Chondrocyte (in vitro differentiated cells): ENCODE measurements at regions not wholly inside any gene's neighbourhood (a gene's known extent, or its start where the extent isn't known, plus 50 kb on each side); places are given as distances from the start of the nearest gene placed in this dataset.

Source experiments
- DNase-seq: peaks from one replicate; pipeline ENCODE4 v3.0.0; 2021; ENCODE audit warnings: mixed read lengths, low spot score
- H3K27ac Mint-ChIP-seq: one replicate; pipeline ENCODE4 v1.8.0; 2021; ENCODE audit warnings: mild to moderate bottlenecking, moderate library complexity, mixed read lengths; ENCODE audit not compliant: unreplicated experiment
- H3K27me3 Mint-ChIP-seq: 2 replicates; pipeline ENCODE4 v1.8.0; 2021; ENCODE audit warnings: low read depth, mixed read lengths
- H3K36me3 Mint-ChIP-seq: 2 replicates; pipeline ENCODE4 v1.8.0; 2021; ENCODE audit warnings: low read depth, mixed read lengths
- H3K4me1 Mint-ChIP-seq: 2 replicates; pipeline ENCODE4 v1.8.0; 2021; ENCODE audit warnings: low read depth, mild to moderate bottlenecking, mixed read lengths
- H3K4me3 Mint-ChIP-seq: one replicate; pipeline ENCODE4 v1.8.0; 2021; ENCODE audit warnings: mild to moderate bottlenecking, moderate library complexity, mixed read lengths; ENCODE audit not compliant: unreplicated experiment
- H3K9me3 Mint-ChIP-seq: 2 replicates; pipeline ENCODE4 v1.8.0; 2021; ENCODE audit warnings: low read depth, mixed read lengths
- CTCF ChIP-seq: fragments of 200-600 bp; sonication (generic); IDR thresholded peaks from 2 replicates; pipeline ENCODE4 v1.5.0; 2021; ENCODE audit warnings: antibody characterized with exemption, mild to moderate bottlenecking, moderate library complexity

GRCh38 chr7:119421657-119422056, 851.3 kb upstream of the KCND2 start:
- no peak for DNase-seq
- Mint-ChIP-seq H3K27me3 (no peaks in the 10 kb centered on the region), H3K27ac (no peak overlapping the region), H3K9me3 (peaks cover 14% of the 10 kb centered on the region), H3K36me3 (no peaks in the 10 kb centered on the region), H3K4me1 (no peaks in the 10 kb centered on the region), H3K4me3 (no peak overlapping the region)
- TF ChIP-seq CTCF = no peak

- H3K9me3 Mint-ChIP-seq = no peaks in the 10 kb centered on the region
- DNase-seq = no peak
- H3K27ac Mint-ChIP-seq = no peak overlapping the region
- no peaks in the 10 kb centered on the region for H3K4me1 Mint-ChIP-seq
- H3K27me3 Mint-ChIP-seq = peaks cover 5% of the 10 kb centered on the region
- no peaks in the 10 kb centered on the region for H3K36me3 Mint-ChIP-seq
- no peak overlapping the region for H3K4me3 Mint-ChIP-seq
- TF ChIP-seq CTCF = no peak
Measured at GRCh38 chr7:119436882-119437281, 836.1 kb upstream of the KCND2 start.

GRCh38 chr7:119438315-119438714, 834.7 kb upstream of the KCND2 start:
- Mint-ChIP-seq H3K4me1 (no peaks in the 10 kb centered on the region), H3K27ac (no peak overlapping the region), H3K9me3 (no peaks in the 10 kb centered on the region), H3K36me3 (no peaks in the 10 kb centered on the region), H3K4me3 (no peak overlapping the region), H3K27me3 (peaks cover 5% of the 10 kb centered on the region)
- TF ChIP-seq CTCF = no peak
- no peak for DNase-seq

GRCh38 chr7:119439192-119439591, 833.8 kb upstream of the KCND2 start:
- Mint-ChIP-seq H3K4me1 (no peaks in the 10 kb centered on the region), H3K36me3 (no peaks in the 10 kb centered on the region), H3K9me3 (no peaks in the 10 kb centered on the region), H3K27ac (no peak overlapping the region), H3K4me3 (no peak overlapping the region), H3K27me3 (peaks cover 5% of the 10 kb centered on the region)
- no peak for TF ChIP-seq CTCF
- no peak for DNase-seq

GRCh38 chr7:119452401-119452800, 820.6 kb upstream of the KCND2 start:
- no peaks in the 10 kb centered on the region for H3K36me3 Mint-ChIP-seq
- H3K9me3 Mint-ChIP-seq = no peaks in the 10 kb centered on the region
- DNase-seq = no peak
- H3K27ac Mint-ChIP-seq = no peak overlapping the region
- H3K4me3 Mint-ChIP-seq = no peak overlapping the region
- peaks cover 2% of the 10 kb centered on the region for H3K27me3 Mint-ChIP-seq
- no peak for TF ChIP-seq CTCF
- peaks cover 10% of the 10 kb centered on the region for H3K4me1 Mint-ChIP-seq
